T47D (cell line): ENCODE measurements at regions not wholly inside any gene's neighbourhood (a gene's known extent, or its start where the extent isn't known, plus 50 kb on each side); places are given as distances from the start of the nearest gene placed in this dataset.

Source experiments
- DNase-seq, 2 experiments: peaks; one replicate each; pipeline versions ENCODE4 v3.0.0 to v3.0.0-alpha.2; 2011 to 2012; ENCODE audit warnings: low read depth in 1 of 2, low spot score in 1 of 2
- JUND ChIP-seq: IDR thresholded peaks from 2 replicates; pipeline ENCODE4 v1.6.1; 2012; ENCODE audit warnings: low read depth
- in situ Hi-C: cut with HindIII; loops from 2 replicates; pipeline ENCODE4 v1.10.0; 2016; ENCODE audit warnings: low sequenced_read_pairs, low pct_unique_long_range_greater_than_20kb

DNA sequence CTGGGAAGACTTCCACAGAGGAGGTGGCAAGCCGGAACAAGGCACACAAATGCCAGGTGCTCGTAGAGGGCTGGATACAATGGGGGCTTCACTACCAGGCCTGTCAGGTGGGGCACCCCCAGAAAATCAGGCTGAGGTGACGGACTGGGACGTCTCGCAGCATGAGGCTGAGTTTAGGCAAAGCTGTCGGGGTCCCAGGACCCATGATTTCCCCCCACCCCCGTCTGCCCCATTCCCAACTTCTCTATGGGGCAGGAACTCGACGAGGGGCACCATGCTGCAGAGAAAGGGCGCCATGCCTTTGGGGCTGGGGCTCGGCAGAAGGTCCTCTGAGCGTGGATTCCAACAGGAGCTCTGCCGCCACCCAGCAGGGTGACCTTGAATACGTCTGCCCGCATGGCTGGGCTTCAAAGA lies 65.7 kb upstream of the HES1 start:
- TF ChIP-seq JUND, result no peak
- DNase-seq, result no peak

DNA sequence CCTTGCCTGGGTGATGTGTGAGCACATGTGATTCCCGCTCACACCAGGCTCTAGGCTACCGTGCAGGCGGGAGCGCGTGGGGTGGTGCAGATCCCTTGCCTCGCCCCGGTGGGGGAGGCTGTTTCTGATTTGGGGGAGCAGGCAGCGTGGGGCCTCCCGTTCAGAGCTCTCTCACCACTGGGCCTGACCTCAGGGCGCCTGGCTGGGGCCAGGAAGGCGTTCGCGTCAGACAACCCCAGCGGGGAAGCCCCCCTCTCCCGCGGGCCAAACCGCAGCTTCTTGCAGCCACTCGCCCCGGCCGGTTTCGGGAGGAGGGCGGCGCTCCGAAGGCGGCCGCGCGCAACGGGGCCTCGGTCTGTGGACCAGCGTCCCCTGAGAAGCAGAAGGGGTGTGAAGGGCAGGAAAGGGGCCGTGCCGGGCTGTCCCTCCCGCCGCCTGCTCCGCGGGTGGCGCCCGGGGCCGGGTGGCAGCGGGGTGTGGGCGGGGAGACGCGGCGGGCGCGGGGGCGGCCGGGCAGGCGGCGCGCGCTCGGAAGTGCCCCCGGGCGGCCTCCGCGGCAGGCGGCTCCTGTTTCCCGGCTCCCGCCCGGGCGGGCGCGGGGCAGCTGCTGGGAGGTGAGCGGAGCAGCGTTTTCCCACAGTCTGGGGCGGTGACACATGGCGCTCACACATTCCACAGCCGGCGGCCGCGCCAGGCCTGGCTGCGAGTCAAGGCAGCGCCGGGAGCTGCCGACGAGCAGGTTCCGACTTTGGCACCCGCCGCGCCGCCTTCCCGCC lies 65.1 kb upstream of the HES1 start:
- TF ChIP-seq JUND, result no peak
- DNase-seq, result peak; percentile 98 to 99
- in situ Hi-C loops, result no loop called here

More for the DNA sequence above, 65.7 kb upstream of the HES1 start:
- in situ Hi-C loops, result no loop called here

DNA sequence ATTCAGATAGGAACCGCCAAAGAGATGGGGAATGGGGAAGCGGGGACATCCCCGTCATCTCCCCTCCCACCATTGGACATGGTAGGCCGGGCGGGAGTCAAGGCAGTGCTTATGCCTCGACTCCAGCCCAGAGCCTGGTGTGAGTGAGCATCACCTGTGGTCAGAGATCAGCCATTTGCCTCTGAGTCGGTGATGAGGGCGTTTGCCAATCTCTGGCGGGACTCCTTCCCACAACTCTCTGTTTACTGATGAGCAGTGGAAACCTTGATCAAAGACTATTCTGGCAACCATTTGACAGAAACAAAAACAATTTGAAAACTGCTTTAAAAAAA lies 63.9 kb upstream of the HES1 start:
- no peak for TF ChIP-seq JUND
- no peak for DNase-seq
- in situ Hi-C loops, result no loop called here

GRCh38 chr3:194072691-194073279 lies 63.2 kb upstream of the HES1 start:
- TF ChIP-seq JUND, result no peak
- in situ Hi-C loops, result no loop called here
- DNase-seq, result peak in 1 of 2 experiments; percentile 42

- TF ChIP-seq JUND, result no peak
- in situ Hi-C loops, result no loop called here
- DNase-seq, result no peak
These were observed 62.0 kb upstream of the HES1 start for GRCh38 chr3:194073926-194074325.

DNA sequence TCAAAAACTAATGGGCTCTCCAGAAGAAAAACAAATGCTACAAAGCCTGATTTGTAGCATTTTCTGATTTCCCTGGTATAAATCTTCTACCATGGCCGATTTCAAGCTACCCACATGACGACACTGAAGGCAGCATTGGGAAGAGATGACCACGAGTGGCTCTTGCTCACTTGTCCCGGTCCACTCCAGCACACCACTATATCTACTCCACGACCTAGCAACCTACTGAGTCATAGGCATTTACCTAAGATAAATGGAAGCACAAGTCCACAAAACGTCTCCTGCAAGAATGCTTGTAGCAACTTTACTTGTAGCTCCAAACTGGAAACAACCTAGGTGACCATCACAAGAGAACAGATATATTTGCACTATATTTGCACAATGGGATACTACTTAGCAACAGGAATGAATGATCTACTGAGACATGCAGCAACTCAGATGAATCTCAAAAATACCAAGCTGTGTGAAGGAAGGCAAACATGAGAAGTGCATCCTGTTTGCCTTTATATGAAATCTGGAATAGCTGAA lies 60.8 kb upstream of the HES1 start:
- no peak for DNase-seq
- TF ChIP-seq JUND, result no peak
- in situ Hi-C loops, result no loop called here

- peak; percentile 66 to 90 for DNase-seq
- in situ Hi-C loops, result no loop called here
- TF ChIP-seq JUND, result no peak
These were observed 60.0 kb upstream of the HES1 start for GRCh38 chr3:194075802-194076460.

- TF ChIP-seq JUND, result no peak
- no peak for DNase-seq
- in situ Hi-C loops, result no loop called here
These were observed 59.5 kb upstream of the HES1 start for GRCh38 chr3:194076475-194076874.

DNA sequence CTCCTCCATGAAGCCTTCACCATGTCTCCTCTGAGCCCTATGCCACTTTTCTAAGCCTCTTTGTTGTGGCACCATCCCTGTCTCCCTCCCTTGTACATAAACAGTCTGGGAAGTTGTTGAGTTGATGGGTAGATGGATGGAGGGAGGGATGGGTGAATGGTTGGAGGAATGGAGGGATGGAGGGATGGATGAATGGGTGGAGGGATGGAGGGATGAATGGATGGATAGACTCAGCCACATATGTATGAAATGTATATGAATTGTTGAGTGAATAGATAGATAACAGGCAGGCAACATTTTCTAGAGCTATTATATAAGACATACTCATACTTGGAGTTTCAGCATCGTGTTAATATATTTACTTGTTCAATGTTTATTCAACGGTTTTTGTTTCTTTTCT lies 58.3 kb upstream of the HES1 start:
- in situ Hi-C loops, result no loop called here
- no peak for DNase-seq
- no peak for TF ChIP-seq JUND

- no peak for DNase-seq
- in situ Hi-C loops, result no loop called here
- TF ChIP-seq JUND, result no peak
These were observed 57.7 kb upstream of the HES1 start for GRCh38 chr3:194078045-194078821.

GRCh38 chr3:194079702-194080172 lies 56.2 kb upstream of the HES1 start:
- TF ChIP-seq JUND, result no peak
- DNase-seq, result no peak
- in situ Hi-C loops, result no loop called here

- in situ Hi-C loops, result no loop called here
- no peak for TF ChIP-seq JUND
- no peak for DNase-seq
These were observed 55.5 kb upstream of the HES1 start for GRCh38 chr3:194080436-194080835.
